ENCODE measurements at regions not wholly inside any gene's neighbourhood (a gene's known extent, or its start where the extent isn't known, plus 50 kb on each side); places are given as distances from the start of the nearest gene placed in this dataset.

DNA sequence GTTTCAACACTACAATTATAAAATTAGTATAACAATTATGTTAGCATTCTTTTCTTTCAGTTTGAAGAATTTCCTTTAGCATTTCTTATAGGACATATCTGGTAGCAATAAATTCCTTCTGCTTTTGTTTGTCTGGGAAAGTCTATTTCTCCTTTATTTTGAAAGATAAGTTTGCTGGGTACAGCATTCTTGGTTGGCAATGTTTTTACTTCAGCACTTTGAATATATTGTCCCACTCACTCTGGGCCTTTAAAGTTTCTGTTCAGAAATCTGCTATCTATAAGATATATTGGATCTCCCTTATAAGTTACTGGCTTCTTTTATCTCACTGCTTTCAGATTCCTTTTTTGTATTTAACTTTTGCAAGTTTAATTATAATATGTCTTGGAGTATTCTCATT is 222.1 kb downstream of the PARM1 start:
- TF ChIP-seq, protein P1, sequence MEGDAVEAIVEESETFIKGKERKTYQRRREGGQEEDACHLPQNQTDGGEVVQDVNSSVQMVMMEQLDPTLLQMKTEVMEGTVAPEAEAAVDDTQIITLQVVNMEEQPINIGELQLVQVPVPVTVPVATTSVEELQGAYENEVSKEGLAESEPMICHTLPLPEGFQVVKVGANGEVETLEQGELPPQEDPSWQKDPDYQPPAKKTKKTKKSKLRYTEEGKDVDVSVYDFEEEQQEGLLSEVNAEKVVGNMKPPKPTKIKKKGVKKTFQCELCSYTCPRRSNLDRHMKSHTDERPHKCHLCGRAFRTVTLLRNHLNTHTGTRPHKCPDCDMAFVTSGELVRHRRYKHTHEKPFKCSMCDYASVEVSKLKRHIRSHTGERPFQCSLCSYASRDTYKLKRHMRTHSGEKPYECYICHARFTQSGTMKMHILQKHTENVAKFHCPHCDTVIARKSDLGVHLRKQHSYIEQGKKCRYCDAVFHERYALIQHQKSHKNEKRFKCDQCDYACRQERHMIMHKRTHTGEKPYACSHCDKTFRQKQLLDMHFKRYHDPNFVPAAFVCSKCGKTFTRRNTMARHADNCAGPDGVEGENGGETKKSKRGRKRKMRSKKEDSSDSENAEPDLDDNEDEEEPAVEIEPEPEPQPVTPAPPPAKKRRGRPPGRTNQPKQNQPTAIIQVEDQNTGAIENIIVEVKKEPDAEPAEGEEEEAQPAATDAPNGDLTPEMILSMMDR (IDR thresholded peaks at IDR 0.05): no peak
- no peak for TF ChIP-seq ZFX (IDR thresholded peaks at IDR 0.05; ENCODE audit: borderline replicate concordance)
